ENCODE measurements at regions not wholly inside any gene's neighbourhood (a gene's known extent, or its start where the extent isn't known, plus 50 kb on each side); places are given as distances from the start of the nearest gene placed in this dataset.
"Not testable (repeated sequence)": the region's sequence is repeated elsewhere in the genome, so short reads cannot be mapped to it uniquely, and the experiment has no call there.

- no peak for DNase-seq
These were observed 251.4 kb upstream of the RGMA start for GRCh38 chr15:93340406-93340805.

GRCh38 chr15:93333796-93334195, 244.8 kb upstream of the RGMA start:
- DNase-seq: no peak

GRCh38 chr15:93333126-93333525, 244.1 kb upstream of the RGMA start:
- DNase-seq: not testable (repeated sequence)

GRCh38 chr15:93332168-93332553, 243.2 kb upstream of the RGMA start:
- no peak for DNase-seq

GRCh38 chr15:93331545-93332167, 242.6 kb upstream of the RGMA start:
- no peak for DNase-seq

- no peak for DNase-seq
These were observed 242.0 kb upstream of the RGMA start for GRCh38 chr15:93330912-93331544.

GRCh38 chr15:93327364-93327763, 238.4 kb upstream of the RGMA start:
- no peak for DNase-seq

GRCh38 chr15:93324186-93324975, 235.4 kb upstream of the RGMA start:
- DNase-seq: no peak

- DNase-seq: no peak
These were observed 232.9 kb upstream of the RGMA start for GRCh38 chr15:93321881-93322282.

GRCh38 chr15:93319121-93319814, 230.3 kb upstream of the RGMA start:
- no peak for DNase-seq

- no peak for DNase-seq
These were observed 228.8 kb upstream of the RGMA start for GRCh38 chr15:93317772-93318171.

- DNase-seq: no peak
These were observed 225.2 kb upstream of the RGMA start for GRCh38 chr15:93314245-93314644.

GRCh38 chr15:93312891-93313486, 224.0 kb upstream of the RGMA start:
- no peak for DNase-seq

- no peak for DNase-seq
These were observed 222.6 kb upstream of the RGMA start for GRCh38 chr15:93311620-93312019.

- DNase-seq: no peak
These were observed 219.1 kb upstream of the RGMA start for GRCh38 chr15:93308026-93308690.

GRCh38 chr15:93307513-93307912, 218.5 kb upstream of the RGMA start:
- DNase-seq: no peak

GRCh38 chr15:93305306-93305705, 216.3 kb upstream of the RGMA start:
- DNase-seq: no peak

- no peak for DNase-seq
These were observed 213.2 kb upstream of the RGMA start for GRCh38 chr15:93302080-93302765.

GRCh38 chr15:93300796-93301195, 211.8 kb upstream of the RGMA start:
- DNase-seq: no peak

GRCh38 chr15:93299675-93300074, 210.7 kb upstream of the RGMA start:
- no peak for DNase-seq

GRCh38 chr15:93298901-93299300, 209.9 kb upstream of the RGMA start:
- no peak for DNase-seq
